IMR-90 (cell line): ENCODE measurements at regions not wholly inside any gene's neighbourhood (a gene's known extent, or its start where the extent isn't known, plus 50 kb on each side); places are given as distances from the start of the nearest gene placed in this dataset.

Experiments
- ATAC-seq: fragments of 200-7000 bp; cut with Tn5 transposase; 2 replicates; pipeline ENCODE4 v1.9.1; 2020; ENCODE audit warnings: low read depth, mild to moderate bottlenecking, moderate library complexity
- BruUV-seq: library from RNA; stranded (reverse); fragments of 400-500 nt; replicated peaks from 2 replicates; lab custom pipeline; 2021; lab: Mats Ljungman, UMichigan
- CTCF ChIA-PET: fragments of 300-600 bp; formaldehyde crosslinking; extraction: SDS; loops from one replicate; lab custom pipeline; 2021; ENCODE audit warnings: antibody characterized with exemption; lab: Yijun Ruan, JAX
- POLR2A ChIA-PET: fragments of 300-600 bp; sonication (Branson Sonifier 250); formaldehyde crosslinking; loops from one replicate; lab custom pipeline; 2022; ENCODE audit warnings: antibody characterized with exemption; ENCODE audit not compliant: unreplicated experiment; lab: Charles Lee
- DNase-seq: peaks from one replicate; pipeline ENCODE4 v3.0.0; 2013
- H2AFZ ChIP-seq: replicated peaks from 2 replicates; pipeline ENCODE3; 2013; ENCODE audit warnings: low read length, mild to moderate bottlenecking; ENCODE audit not compliant: poor library complexity
- H2AK5ac ChIP-seq: 2 replicates; pipeline ENCODE4 v1.6.1; 2013; ENCODE audit warnings: low read depth, low read length, inconsistent platforms
- H2AK9ac ChIP-seq: replicated peaks from 2 replicates; pipeline ENCODE3; 2013; ENCODE audit warnings: mild to moderate bottlenecking, low read depth, low read length, moderate library complexity; ENCODE audit not compliant: poor library complexity
- H2BK120ac ChIP-seq: 2 replicates; pipeline ENCODE4 v1.6.1; 2013; ENCODE audit warnings: low read depth, low read length, inconsistent platforms
- H2BK15ac ChIP-seq: 3 replicates; pipeline ENCODE4 v1.6.1; 2013; ENCODE audit warnings: low read depth, low read length, inconsistent platforms
- H2BK20ac ChIP-seq: 2 replicates; pipeline ENCODE4 v1.6.1; 2013; ENCODE audit warnings: low read depth, mild to moderate bottlenecking, inconsistent platforms, low read length, moderate library complexity
- H2BK5ac ChIP-seq: 2 replicates; pipeline ENCODE4 v1.6.1; 2013; ENCODE audit warnings: mild to moderate bottlenecking, low read depth, low read length, inconsistent platforms; ENCODE audit not compliant: poor library complexity, severe bottlenecking
- H3K14ac ChIP-seq: replicated peaks from 2 replicates; pipeline ENCODE4 v1.6.1; 2013; ENCODE audit warnings: low read depth, low read length, inconsistent platforms
- H3K18ac ChIP-seq: 2 replicates; pipeline ENCODE4 v1.6.1; 2013; ENCODE audit warnings: low read depth, low read length, control low read depth
- H3K23ac ChIP-seq: 2 replicates; pipeline ENCODE4 v1.6.1; 2013; ENCODE audit warnings: low read depth, low read length, inconsistent platforms
- H3K27ac ChIP-seq: 2 replicates; pipeline ENCODE4 v1.5.1; 2013; ENCODE audit warnings: mild to moderate bottlenecking, control low read depth, low read length; ENCODE audit not compliant: insufficient read depth
- H3K27me3 ChIP-seq: 2 replicates; pipeline ENCODE4 v1.6.1; 2013; ENCODE audit warnings: low read length; ENCODE audit not compliant: control insufficient read depth, insufficient read depth
- H3K36me3 ChIP-seq: 2 replicates; pipeline ENCODE4 v1.6.1; 2013; ENCODE audit warnings: low read length, mixed read lengths; ENCODE audit not compliant: control insufficient read depth, insufficient read depth
- H3K4ac ChIP-seq: 2 replicates; pipeline ENCODE4 v1.6.1; 2013; ENCODE audit warnings: low read depth, low read length, inconsistent platforms
- H3K4me1 ChIP-seq: 2 replicates; pipeline ENCODE4 v1.6.1; 2013; ENCODE audit warnings: low read length, mixed read lengths; ENCODE audit not compliant: control insufficient read depth, insufficient read depth
- H3K4me2 ChIP-seq: 2 replicates; pipeline ENCODE4 v1.6.1; 2013; ENCODE audit warnings: low read depth, mild to moderate bottlenecking, control low read depth, low read length, moderate library complexity
- H3K4me3 ChIP-seq: 2 replicates; pipeline ENCODE4 v1.5.1; 2013; ENCODE audit warnings: low read depth, mild to moderate bottlenecking, control low read depth, low read length, moderate library complexity; ENCODE audit not compliant: insufficient read depth
- H3K56ac ChIP-seq: 2 replicates; pipeline ENCODE4 v1.6.1; 2013; ENCODE audit warnings: low read length, inconsistent platforms; ENCODE audit not compliant: insufficient read depth; ENCODE audit errors: extremely low read depth
- H3K79me1 ChIP-seq, 2 experiments: 2 replicates each; pipeline ENCODE4 v1.6.1; 2013; ENCODE audit warnings: low read length in 2 of 2, inconsistent platforms in 1 of 2, low read depth in 1 of 2
- H3K9ac ChIP-seq: 2 replicates; pipeline ENCODE4 v1.6.1; 2013; ENCODE audit warnings: low read depth, low read length, control low read depth
- H3K9me1 ChIP-seq: 2 replicates; pipeline ENCODE4 v1.6.1; 2013; ENCODE audit warnings: low read length, inconsistent platforms; ENCODE audit not compliant: insufficient read depth
- H3K9me3 ChIP-seq: 2 replicates; pipeline ENCODE4 v1.6.1; 2013; ENCODE audit warnings: low read length; ENCODE audit not compliant: control insufficient read depth, insufficient read depth
- H4K20me1 ChIP-seq: 2 replicates; pipeline ENCODE4 v1.6.1; 2013; ENCODE audit warnings: low read length, inconsistent platforms; ENCODE audit not compliant: insufficient read depth
- H4K5ac ChIP-seq: 2 replicates; pipeline ENCODE4 v1.6.1; 2013; ENCODE audit warnings: mild to moderate bottlenecking, low read depth, low read length, control low read depth
- H4K8ac ChIP-seq, 2 experiments: 2 replicates each; pipeline ENCODE4 v1.6.1; 2013; ENCODE audit warnings: low read depth in 2 of 2, low read length in 2 of 2, control low read depth in 1 of 2, inconsistent platforms in 1 of 2
- H4K91ac ChIP-seq: 2 replicates; pipeline ENCODE4 v1.6.1; 2013; ENCODE audit warnings: low read depth, low read length, inconsistent platforms; ENCODE audit not compliant: insufficient read depth
- RCOR1 ChIP-seq: IDR thresholded peaks from 2 replicates; pipeline ENCODE4 v1.6.1; 2012; ENCODE audit warnings: mild to moderate bottlenecking, low read length, improper control_type of control experiment; ENCODE audit not compliant: insufficient replicate concordance
- SMC3 ChIP-seq: fragments of 150-350 bp; IDR thresholded peaks from 2 replicates; pipeline ENCODE4 v1.6.1; 2016; ENCODE audit warnings: low read depth, mild to moderate bottlenecking, antibody characterized with exemption, low read length, moderate library complexity
- whole genome bisulfite sequencing, 2 experiments: methylation state at CpG; one replicate each; pipeline versions ENCODE4 v1.1.5 to v1.1.7; 2013; ENCODE audit warnings: missing lambda C conversion rate in 2 of 2; ENCODE audit not compliant: insufficient read length in 1 of 2; ENCODE audit errors: extremely low coverage in 2 of 2; 5-methylcytosine and 5-hydroxymethylcytosine counted together
- dilution Hi-C: fragments of 300-500 bp; cut with HindIII; formaldehyde crosslinking; loops from one replicate; pipeline ENCODE4 v1.14.3; 2018; ENCODE audit warnings: low sequenced_read_pairs; ENCODE audit not compliant: unreplicated experiment
- in situ Hi-C: fragments of 300-500 bp; cut with MboI; formaldehyde crosslinking; loops from 3 replicates; pipeline ENCODE4 v1.14.3; 2019; ENCODE audit warnings: low sequenced_read_pairs, inconsistent platforms, mixed read lengths
- intact Hi-C: fragments of 100-400 bp; cut with micrococcal nuclease; formaldehyde crosslinking; loops from 2 replicates; pipeline ENCODE4 v1.10.0; 2022

DNA sequence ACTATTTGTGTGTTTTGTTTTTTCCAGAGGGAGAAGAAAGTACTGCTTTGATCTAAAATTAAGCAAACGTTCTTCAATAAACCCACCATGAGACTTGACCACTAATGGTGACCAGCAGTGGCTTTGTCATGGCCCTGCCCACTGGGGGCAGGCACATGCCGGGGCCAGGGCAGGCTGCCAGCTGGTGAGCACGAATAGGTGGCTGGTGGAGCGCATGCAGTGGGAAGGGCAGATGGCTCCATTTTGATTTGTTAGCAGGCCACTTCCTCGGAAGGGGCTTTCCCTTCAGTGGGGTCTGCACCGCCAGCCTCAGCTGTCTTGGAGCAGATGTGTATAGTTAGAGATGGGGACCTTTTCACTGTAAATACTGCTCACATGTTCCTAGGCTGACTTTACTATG is 277.1 kb downstream of the SOX11 start:
- Histone ChIP-seq H4K5ac (no peak overlapping the region), H2AK5ac (no peak overlapping the region), H2BK120ac (no peak overlapping the region), H4K91ac (no peak overlapping the region), H3K9me3 (no peaks in the 10 kb centered on the region; the same call in 1 of the 2 replicates), H3K36me3 (no peaks in the 10 kb centered on the region), H3K4me3 (no peak overlapping the region), H2BK5ac (no peak overlapping the region), H3K27me3 (no peaks in the 10 kb centered on the region), H2BK15ac (no peak overlapping the region), H3K79me1 (no peaks in the 10 kb centered on the region), H3K4ac (no peak overlapping the region), H4K20me1 (no peaks in the 10 kb centered on the region), H3K4me2 (no peak overlapping the region), H4K8ac (no peak overlapping the region), H2AFZ (no peak overlapping the region), H3K9me1 (no peaks in the 10 kb centered on the region), H3K4me1 (no peaks in the 10 kb centered on the region), H2AK9ac (no peak overlapping the region), H3K23ac (no peak overlapping the region), H3K27ac (no peak overlapping the region), H3K9ac (no peak overlapping the region), H3K56ac (no peak overlapping the region), H3K14ac (no peak overlapping the region), H3K18ac (no peak overlapping the region), H2BK20ac (no peak overlapping the region)
- POLR2A ChIA-PET = no interaction called here
- TF ChIP-seq SMC3 (no peak), RCOR1 (no peak)
- WGBS, 2 experiments = no CpG with 5 or more reads among the region's 6 CpGs
- no peak for ATAC-seq
- intact Hi-C loops = no loop called here
- dilution Hi-C loops = no loop called here
- in situ Hi-C loops = no loop called here
- CTCF ChIA-PET = no interaction called here
- no TSS peak for BruUV-seq
- DNase-seq = no peak
